Activated T-helper 1 cell treated with anti-CD3 and anti-CD28 coated beads, Interleukin-12 subunit alpha, Interleukin-12 subunit beta, Interleukin-2, Interleukin-4 antibody, amounts not matched to agents 30 ng/mL and 10 ng/mL and 1 ng/mL, durations not matched to agents 14 hours and 24 hours and 36 hours (primary cell): ENCODE measurements at regions not wholly inside any gene's neighbourhood (a gene's known extent, or its start where the extent isn't known, plus 50 kb on each side); places are given as distances from the start of the nearest gene placed in this dataset.
"Not testable (repeated sequence)": the region's sequence is repeated elsewhere in the genome, so short reads cannot be mapped to it uniquely, and the experiment has no call there.

Source experiments
- DNase-seq: peaks from one replicate; pipeline ENCODE4 v3.0.0; 2021; ENCODE audit warnings: low spot score
- H3K27ac Mint-ChIP-seq: one replicate; pipeline ENCODE4 v1.8.0; 2021; ENCODE audit warnings: mild to moderate bottlenecking, mixed read lengths
- H3K27me3 Mint-ChIP-seq: one replicate; pipeline ENCODE4 v1.8.0; 2022; ENCODE audit warnings: mild to moderate bottlenecking, moderate library complexity, mixed read lengths; ENCODE audit not compliant: insufficient read depth
- H3K36me3 Mint-ChIP-seq: one replicate; pipeline ENCODE4 v1.8.0; 2021; ENCODE audit warnings: low read depth, mixed read lengths
- H3K4me1 Mint-ChIP-seq: one replicate; pipeline ENCODE4 v1.8.0; 2021; ENCODE audit warnings: low read depth, mixed read lengths
- H3K4me3 Mint-ChIP-seq: one replicate; pipeline ENCODE4 v1.8.0; 2021; ENCODE audit warnings: mild to moderate bottlenecking, moderate library complexity, mixed read lengths
- H3K9me3 Mint-ChIP-seq: one replicate; pipeline ENCODE4 v1.8.0; 2021; ENCODE audit warnings: mixed read lengths
- intact Hi-C: fragments of 100-400 bp; cut with micrococcal nuclease; formaldehyde crosslinking; loops from one replicate; pipeline ENCODE4 v1.15.1; 2024

DNA sequence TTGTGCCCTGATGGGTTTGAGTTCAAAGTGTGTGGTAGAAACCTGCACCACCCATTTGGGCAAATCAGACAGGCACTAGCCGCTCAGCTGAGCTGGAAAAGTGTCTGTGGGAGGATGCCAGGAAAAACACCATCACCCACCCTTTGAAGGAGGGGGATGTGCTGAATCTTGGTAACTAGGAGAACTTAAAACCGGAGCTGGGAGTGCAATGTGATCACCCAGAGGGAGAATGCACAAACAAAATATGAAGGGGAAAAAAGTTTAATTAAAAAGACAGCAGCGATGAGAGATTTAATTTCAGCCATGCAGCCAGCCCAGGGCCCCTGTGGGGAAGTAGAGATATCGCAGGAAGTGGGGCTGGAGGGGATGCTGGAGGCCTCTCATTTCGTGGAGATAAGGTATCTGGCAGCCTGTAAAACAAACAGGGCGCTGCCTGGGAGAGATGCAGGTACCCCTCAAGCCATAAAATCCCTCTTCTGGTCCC is 86.8 kb upstream of the BCAR3 start:
- Mint-ChIP-seq H3K27ac (no peak overlapping the region), H3K27me3 (no peaks in the 10 kb centered on the region), H3K4me3 (no peak overlapping the region), H3K9me3 (no peaks in the 10 kb centered on the region), H3K36me3 (no peaks in the 10 kb centered on the region), H3K4me1 (no peaks in the 10 kb centered on the region)
- no peak for DNase-seq
- intact Hi-C loops, result no loop called here

DNA sequence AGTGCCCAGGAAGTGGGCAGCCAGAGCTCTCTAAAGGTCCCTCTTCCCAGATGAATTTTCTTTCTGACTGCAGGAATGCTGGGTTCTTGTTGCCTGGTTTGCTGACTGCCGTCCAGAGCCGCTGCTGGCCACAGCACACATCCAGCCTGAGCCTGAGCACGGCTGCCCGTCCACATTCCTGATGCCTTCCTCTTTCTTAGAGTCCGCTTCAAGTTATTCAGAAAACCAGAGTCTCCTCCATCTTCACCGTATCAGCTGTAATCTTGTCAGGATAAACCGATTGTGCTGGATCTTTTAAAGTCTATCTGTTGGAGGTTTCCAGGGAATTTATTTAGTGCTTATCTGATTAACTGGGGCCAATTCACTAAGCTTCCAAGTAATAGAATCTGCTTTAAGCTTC is 84.8 kb upstream of the BCAR3 start:
- H3K4me3 Mint-ChIP-seq, result no peak overlapping the region
- intact Hi-C loops, result no loop called here
- DNase-seq, result no peak
- no peak overlapping the region for H3K27ac Mint-ChIP-seq
- H3K4me1 Mint-ChIP-seq, result no peaks in the 10 kb centered on the region
- H3K36me3 Mint-ChIP-seq, result peaks cover 2% of the 10 kb centered on the region
- H3K27me3 Mint-ChIP-seq, result no peaks in the 10 kb centered on the region
- H3K9me3 Mint-ChIP-seq, result no peaks in the 10 kb centered on the region

DNA sequence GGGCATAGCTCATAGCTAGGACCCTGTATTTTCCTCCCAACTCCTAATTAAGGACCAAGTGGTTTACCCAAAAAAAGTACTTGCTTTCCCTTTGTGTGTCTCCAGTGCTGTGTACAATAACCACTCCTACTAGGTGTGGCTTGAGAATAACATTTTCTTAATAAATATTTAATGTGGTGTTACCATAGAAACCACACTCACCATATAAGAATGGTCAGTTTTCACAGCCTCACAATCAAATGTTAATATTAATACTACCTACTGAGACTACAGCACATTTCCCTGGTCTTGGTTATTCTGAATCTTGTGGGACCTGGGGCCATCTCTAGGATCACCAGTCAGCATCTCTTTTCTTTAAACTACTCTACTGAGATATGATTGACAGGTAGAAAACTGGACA is 83.5 kb upstream of the BCAR3 start:
- intact Hi-C loops, result no loop called here
- no peak for DNase-seq
- Mint-ChIP-seq H3K27me3 (no peaks in the 10 kb centered on the region), H3K4me3 (no peak overlapping the region), H3K4me1 (no peaks in the 10 kb centered on the region), H3K27ac (no peak overlapping the region), H3K36me3 (peaks cover 2% of the 10 kb centered on the region), H3K9me3 (no peaks in the 10 kb centered on the region)

DNA sequence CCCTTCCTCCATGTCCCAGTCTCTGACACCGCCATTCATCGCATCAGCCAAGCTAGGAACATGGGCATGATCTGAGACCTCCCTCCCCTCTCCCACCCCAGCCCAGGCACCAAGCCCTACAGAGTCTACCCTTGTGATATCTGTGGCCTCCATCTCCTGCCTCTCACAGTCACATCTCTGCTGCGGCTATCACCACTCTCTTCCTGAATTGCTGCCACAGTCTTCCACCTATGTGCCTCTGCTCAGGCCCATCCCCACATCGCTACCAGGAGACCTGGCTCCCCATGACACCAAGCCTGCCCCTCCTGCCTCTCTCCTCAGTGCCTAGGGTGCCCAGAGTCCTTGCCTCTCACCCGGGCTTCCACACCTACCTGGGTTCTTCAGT is 82.7 kb upstream of the BCAR3 start:
- Mint-ChIP-seq H3K27me3 (no peaks in the 10 kb centered on the region), H3K4me3 (no peak overlapping the region), H3K36me3 (peaks cover 2% of the 10 kb centered on the region), H3K4me1 (peaks cover 1% of the 10 kb centered on the region), H3K9me3 (no peaks in the 10 kb centered on the region), H3K27ac (no peak overlapping the region)
- intact Hi-C loops, result no loop called here
- no peak for DNase-seq

DNA sequence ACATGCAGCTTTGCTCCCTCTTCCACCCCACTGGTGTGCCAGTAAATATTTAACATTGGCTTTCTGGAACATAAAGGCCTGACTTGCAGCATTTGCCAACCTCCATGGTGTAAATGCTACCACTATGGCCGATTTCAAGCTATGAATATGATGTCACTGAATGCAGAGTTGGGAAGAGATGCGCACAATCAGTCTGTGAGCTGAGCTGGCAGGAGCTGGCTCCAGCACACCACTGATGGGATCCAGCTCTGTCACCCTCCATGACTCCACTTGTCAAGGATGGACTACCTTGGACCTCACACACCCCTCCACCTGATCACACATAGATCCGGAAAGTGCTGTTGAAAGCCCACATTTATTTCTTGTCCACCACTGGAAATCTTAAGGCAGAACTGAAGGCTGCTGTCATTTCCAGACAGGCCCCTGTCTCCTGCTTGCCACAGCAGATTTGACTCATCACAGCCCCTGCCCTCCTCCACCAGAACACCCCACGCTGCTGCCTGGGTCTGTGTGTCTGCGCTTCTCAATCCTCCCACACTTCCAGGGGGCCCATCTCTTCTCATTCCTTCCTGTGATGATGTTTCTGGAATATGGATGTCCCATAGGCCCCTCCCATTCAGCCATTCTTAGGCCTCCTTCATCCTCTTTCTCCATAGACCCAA is 82.2 kb upstream of the BCAR3 start:
- H3K9me3 Mint-ChIP-seq, result no peaks in the 10 kb centered on the region
- DNase-seq, result no peak
- no peaks in the 10 kb centered on the region for H3K27me3 Mint-ChIP-seq
- peaks cover 6% of the 10 kb centered on the region for H3K4me1 Mint-ChIP-seq
- peaks cover 2% of the 10 kb centered on the region for H3K36me3 Mint-ChIP-seq
- intact Hi-C loops, result no loop called here
- no peak overlapping the region for H3K27ac Mint-ChIP-seq
- H3K4me3 Mint-ChIP-seq, result no peak overlapping the region

DNA sequence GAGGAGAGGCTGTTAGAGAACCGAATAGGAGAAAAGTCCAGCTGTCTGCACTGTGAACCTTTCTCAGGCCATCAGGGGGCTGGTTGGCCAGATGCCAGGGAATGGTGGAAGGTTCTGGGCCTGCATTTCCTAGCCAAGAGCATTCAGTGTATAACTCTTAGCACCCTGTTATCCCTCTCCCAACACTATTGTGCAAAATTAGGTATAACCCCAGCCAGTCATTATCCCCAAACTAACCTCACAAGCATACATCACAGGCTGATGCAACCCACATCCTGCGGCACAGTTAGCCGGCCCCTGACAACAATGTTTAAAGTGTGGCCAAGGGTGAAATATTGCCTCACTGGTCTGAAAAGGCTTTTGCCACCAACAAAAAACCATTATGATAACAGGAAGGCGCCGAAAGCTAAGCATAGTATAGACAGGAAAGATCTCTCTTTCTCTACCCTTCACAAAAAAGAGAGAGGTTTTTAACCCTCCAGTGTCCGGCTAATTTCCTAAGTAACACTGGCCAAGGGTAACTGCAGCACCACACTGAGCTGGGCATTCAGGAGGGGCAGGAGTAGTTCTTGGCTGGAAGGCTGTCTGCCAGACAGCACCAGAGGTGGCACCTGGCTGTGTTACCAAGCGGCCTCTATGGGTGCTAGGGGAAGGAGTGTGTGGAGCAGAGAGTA is 77.3 kb upstream of the BCAR3 start:
- peaks cover 2% of the 10 kb centered on the region for H3K36me3 Mint-ChIP-seq
- peaks cover 14% of the 10 kb centered on the region for H3K4me1 Mint-ChIP-seq

DNA sequence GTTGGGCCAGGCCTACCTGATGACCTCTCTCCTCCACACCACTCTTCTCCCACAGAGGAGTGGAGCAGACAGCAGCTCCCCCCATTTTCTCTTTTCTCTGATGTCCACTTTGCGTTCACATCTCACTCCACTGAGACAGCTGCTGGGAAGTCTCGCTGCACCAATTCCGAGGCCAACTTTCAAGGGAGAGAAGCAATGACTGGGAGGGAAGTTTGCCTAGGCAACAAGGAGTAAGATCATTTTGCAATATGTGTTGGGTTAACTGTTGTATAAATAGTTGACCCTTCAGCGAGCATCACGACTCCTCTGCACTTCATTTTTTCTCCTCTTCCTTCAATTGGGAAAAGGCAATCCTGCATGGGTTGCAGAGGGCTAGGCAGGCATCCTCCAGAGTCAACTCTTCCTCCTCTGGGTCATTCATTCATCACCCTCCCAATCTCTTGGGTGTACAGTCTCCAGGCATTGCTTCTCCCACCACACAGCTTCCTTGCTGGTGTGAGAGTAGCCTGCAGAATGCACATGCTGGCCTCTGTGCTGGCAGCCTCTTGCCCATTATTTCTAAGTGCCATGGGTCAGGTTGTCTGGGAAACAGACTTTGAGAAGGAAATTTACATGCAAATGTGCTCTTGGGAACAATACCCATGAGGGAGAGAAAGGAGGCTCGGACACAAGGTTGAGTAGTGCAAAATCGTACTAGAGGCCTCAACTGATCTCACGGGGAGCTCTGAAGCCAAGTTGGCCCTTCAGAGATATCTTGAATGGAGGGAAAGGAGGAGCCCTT is 75.8 kb upstream of the BCAR3 start:
- H3K9me3 Mint-ChIP-seq, result no peaks in the 10 kb centered on the region
- H3K27ac Mint-ChIP-seq, result no peak overlapping the region
- DNase-seq, result no peak
- no peaks in the 10 kb centered on the region for H3K27me3 Mint-ChIP-seq
- peaks cover 2% of the 10 kb centered on the region for H3K36me3 Mint-ChIP-seq
- intact Hi-C loops, result loop anchor here (2.0 kb wide), 1 partner anchor 65 kb away; no protein-coding TSS in a partner anchor
- no peak overlapping the region for H3K4me3 Mint-ChIP-seq
- peaks cover 24% of the 10 kb centered on the region for H3K4me1 Mint-ChIP-seq

More for the DNA sequence above, 77.3 kb upstream of the BCAR3 start:
- no peak overlapping the region for H3K27ac Mint-ChIP-seq
- no peaks in the 10 kb centered on the region for H3K27me3 Mint-ChIP-seq
- peak; percentile 4 for DNase-seq
- no peaks in the 10 kb centered on the region for H3K9me3 Mint-ChIP-seq
- intact Hi-C loops, result loop anchor here (2.0 kb wide), 1 partner anchor 66 kb away; no protein-coding TSS in a partner anchor
- no peak overlapping the region for H3K4me3 Mint-ChIP-seq

DNA sequence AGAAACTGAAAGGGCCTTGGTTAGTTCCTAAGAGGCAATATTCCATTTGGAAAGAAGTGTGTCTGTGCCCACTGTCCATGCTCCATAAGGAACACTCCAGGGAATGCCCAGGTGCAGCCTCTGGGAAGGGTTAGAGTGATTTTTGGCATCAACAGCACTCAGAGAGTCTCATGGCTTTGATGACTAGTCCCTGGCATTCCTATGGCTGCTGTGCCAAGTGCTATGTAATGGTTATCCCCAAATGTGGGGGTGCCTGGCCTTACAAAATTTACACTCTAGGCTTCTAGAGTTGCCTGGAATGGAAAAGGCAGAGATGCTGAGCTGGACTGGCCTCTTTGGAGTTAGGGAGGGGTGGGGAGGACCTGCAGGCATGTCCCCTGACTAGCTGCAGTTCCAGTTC is 75.0 kb upstream of the BCAR3 start:
- no peak overlapping the region for H3K4me3 Mint-ChIP-seq
- peaks cover 24% of the 10 kb centered on the region for H3K4me1 Mint-ChIP-seq
- H3K27ac Mint-ChIP-seq, result no peak overlapping the region
- no peaks in the 10 kb centered on the region for H3K36me3 Mint-ChIP-seq
- intact Hi-C loops, result no loop called here
- peaks cover under 1% of the 10 kb centered on the region for H3K27me3 Mint-ChIP-seq
- H3K9me3 Mint-ChIP-seq, result no peaks in the 10 kb centered on the region
- DNase-seq, result no peak

DNA sequence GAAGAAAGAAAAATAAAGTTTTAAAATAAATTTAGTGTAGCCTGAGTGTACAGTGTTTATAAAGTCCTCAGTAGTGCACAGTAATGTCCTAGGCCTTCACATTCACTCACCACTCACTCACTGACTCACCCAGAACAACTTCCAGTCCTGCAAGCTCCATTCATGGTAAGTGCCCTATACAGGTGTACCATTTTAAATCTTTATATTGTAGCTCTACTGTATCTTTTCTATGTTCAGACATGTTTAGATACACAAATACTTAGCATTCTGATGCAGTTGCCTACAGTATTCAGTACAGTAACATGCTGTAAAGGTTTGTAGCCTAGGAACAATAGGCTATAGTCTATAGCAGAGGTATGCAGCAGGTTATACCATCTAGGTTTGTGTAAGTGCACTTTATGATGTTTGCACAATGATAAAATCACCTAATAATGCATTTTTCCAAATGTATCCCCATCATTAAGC is 73.6 kb upstream of the BCAR3 start:
- H3K27me3 Mint-ChIP-seq, H3K9me3 Mint-ChIP-seq, H3K4me3 Mint-ChIP-seq, H3K27ac Mint-ChIP-seq, H3K36me3 Mint-ChIP-seq, DNase-seq, intact Hi-C loops: not testable (repeated sequence)
- H3K4me1 Mint-ChIP-seq, result peaks cover 26% of the 10 kb centered on the region

DNA sequence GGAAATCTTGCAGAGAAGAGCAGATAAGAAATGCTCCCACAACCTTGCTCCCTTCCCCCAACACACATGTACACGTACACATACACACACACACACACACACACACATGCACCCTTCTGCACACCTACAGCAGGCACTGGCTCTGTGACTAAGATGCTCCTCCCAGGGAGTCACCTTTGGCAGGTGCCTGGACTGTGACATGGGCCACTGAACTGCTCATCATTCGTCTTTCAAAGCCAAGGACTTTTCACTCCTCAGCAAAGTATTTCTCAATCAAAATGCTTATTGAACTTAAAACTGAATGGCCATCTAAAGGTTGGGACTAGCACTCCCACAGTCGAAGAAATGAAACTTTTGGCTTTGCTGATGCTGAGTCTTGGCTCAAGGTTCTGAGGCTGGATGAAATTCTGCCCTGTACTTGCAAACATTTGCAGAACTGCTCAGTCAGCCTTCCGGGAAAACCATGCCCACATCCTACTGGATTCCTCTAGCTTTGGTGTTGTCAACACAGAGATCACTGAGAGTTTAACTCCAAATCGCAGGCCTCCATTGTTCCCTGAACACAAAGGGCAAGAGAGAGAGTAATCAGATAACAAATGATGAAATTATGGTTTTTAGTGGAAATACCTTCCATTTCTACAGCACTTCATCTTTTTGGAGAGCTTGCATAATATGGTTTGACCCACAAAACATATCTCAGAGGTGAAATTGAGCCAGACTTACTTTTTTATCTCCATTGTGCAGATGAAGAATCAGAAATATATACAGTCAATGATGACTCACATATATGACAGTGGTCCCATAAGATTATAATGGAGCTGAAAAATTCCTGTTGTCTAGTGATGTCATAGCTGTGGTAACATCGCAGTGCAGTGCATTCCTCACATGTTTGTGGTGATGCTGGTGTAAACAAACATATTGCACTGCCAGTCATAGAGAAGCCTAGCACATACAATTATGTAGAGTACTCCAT is 72.4 kb upstream of the BCAR3 start:
- H3K9me3 Mint-ChIP-seq, result no peaks in the 10 kb centered on the region
- no peaks in the 10 kb centered on the region for H3K36me3 Mint-ChIP-seq
- H3K4me1 Mint-ChIP-seq, result peaks cover 30% of the 10 kb centered on the region
- no peak for DNase-seq
- H3K4me3 Mint-ChIP-seq, result no peak overlapping the region
- no peak overlapping the region for H3K27ac Mint-ChIP-seq
- H3K27me3 Mint-ChIP-seq, result peaks cover 4% of the 10 kb centered on the region
- intact Hi-C loops, result loop anchor here (5.0 kb wide), 1 partner anchor 72 kb away; the partner anchor contains the start of gene BCAR3

DNA sequence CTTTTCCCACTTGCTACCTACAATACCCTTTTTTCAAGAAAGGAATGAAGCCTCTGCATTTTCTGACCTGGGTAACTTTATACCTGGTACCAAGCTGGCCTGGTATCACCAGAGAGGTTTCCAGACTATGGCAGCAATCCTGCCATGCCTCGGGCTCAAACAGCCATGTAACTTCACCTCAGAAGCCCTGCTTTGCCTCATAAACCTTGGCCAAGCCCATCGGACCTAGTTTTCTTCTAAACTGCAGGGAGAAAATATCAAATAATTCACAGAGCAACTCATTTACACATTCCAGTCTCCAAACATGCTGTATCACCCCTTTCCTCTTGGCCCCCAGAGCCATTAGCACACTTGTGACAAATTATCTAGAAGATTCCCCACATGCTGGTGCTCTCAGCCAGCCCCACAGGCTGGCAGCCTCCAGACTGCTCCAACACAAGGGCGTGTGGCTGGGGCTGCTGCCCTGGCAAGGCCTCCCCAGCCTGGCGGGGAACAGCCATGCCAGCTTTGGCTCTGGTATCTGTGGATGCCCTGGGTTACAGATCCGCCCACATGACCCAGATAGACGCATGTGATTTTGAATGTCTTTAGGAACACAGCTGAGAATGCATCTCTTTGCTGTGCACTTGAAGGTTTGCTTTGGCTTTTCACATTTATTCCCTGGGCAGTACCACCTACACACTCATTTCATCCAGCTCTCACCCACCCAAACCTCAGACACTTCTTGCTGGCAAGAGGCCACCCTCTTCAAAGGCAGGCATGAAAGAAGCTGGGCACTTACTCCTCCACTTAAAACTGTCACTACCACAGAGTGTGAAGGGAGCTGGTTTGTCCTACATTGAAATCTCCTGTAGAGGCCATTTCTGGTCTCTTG is 70.0 kb upstream of the BCAR3 start:
- Mint-ChIP-seq H3K27ac (no peak overlapping the region), H3K4me3 (no peak overlapping the region), H3K9me3 (peaks cover 11% of the 10 kb centered on the region), H3K36me3 (peaks cover 3% of the 10 kb centered on the region), H3K27me3 (peaks cover 9% of the 10 kb centered on the region), H3K4me1 (peaks cover 24% of the 10 kb centered on the region)
- intact Hi-C loops, result loop anchor here (5.0 kb wide), 1 partner anchor 69 kb away; the partner anchor contains the start of gene BCAR3
- no peak for DNase-seq
